Retinal pigment epithelial cell (primary cell): ENCODE measurements at regions not wholly inside any gene's neighbourhood (a gene's known extent, or its start where the extent isn't known, plus 50 kb on each side); places are given as distances from the start of the nearest gene placed in this dataset.

Source experiments
- DNase-seq: peaks from one replicate; pipeline ENCODE4 v3.0.0-alpha.2; 2010; ENCODE audit warnings: low read depth
- H3K4me3 ChIP-seq: 2 replicates; pipeline ENCODE4 v1.5.1; 2011; ENCODE audit warnings: mild to moderate bottlenecking, low read length, control low read depth, moderate library complexity
- TF ChIP-seq, protein P1 (sequence below): conservative IDR thresholded peaks from 2 replicates; pipeline ENCODE4 v1.5.1; 2011; ENCODE audit warnings: low read depth, low read length, control low read depth, inconsistent platforms

DNA sequence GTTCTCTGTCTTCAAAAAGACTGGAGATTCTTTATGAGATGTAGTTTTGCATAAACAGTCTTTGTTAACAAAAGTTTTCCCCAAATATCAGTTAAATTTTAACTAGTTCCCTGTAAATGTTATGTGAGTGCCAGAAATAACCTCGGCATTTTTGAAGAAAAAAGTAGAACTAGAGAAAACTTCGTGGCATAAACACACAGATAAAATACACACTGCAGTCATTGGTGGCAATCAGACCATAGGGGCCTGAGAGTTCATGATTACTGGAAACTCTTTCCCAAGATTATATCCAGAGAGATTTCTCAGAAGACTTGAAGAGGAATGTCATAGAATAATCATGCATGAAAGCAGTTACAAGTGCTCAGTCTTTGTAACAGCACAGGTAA lies 190.0 kb downstream of the MZT1 start:
- DNase-seq: no peak
- TF ChIP-seq, protein P1, sequence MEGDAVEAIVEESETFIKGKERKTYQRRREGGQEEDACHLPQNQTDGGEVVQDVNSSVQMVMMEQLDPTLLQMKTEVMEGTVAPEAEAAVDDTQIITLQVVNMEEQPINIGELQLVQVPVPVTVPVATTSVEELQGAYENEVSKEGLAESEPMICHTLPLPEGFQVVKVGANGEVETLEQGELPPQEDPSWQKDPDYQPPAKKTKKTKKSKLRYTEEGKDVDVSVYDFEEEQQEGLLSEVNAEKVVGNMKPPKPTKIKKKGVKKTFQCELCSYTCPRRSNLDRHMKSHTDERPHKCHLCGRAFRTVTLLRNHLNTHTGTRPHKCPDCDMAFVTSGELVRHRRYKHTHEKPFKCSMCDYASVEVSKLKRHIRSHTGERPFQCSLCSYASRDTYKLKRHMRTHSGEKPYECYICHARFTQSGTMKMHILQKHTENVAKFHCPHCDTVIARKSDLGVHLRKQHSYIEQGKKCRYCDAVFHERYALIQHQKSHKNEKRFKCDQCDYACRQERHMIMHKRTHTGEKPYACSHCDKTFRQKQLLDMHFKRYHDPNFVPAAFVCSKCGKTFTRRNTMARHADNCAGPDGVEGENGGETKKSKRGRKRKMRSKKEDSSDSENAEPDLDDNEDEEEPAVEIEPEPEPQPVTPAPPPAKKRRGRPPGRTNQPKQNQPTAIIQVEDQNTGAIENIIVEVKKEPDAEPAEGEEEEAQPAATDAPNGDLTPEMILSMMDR: no peak
- H3K4me3 ChIP-seq: no peak overlapping the region

DNA sequence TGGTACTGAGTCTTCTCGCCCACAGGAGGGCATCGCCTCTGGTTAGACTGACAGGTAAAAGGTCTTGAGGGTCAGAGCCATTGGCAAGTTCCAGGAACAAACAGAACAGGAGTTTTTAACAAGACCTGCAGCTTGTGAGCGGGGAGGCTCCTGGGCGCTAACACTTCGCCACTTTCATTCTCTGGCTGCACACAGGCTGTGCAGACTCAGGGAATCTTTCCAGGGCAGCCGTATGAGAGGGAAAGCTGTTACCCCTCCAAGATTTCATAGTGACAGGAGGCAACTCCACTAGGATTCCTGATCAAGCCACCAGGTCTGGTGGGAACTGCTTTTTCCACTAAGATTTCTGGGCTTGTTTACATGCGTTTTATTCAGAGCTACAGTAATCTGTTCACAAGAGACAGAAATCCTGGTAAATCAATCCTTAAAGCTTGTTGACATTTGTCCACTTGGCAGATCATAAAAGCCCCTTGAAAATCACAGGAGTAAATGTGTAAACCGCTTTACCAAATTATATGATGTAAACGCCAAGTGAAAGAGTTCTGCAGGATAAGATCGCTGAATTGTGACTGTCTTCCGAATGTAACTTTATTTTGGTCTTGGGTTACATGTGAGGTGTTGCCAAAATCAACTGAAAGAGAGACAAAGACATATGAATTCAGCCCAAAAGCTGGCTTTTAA lies 190.6 kb downstream of the MZT1 start:
- TF ChIP-seq, protein P1: no peak
- DNase-seq: no peak
- H3K4me3 ChIP-seq: no peak overlapping the region

DNA sequence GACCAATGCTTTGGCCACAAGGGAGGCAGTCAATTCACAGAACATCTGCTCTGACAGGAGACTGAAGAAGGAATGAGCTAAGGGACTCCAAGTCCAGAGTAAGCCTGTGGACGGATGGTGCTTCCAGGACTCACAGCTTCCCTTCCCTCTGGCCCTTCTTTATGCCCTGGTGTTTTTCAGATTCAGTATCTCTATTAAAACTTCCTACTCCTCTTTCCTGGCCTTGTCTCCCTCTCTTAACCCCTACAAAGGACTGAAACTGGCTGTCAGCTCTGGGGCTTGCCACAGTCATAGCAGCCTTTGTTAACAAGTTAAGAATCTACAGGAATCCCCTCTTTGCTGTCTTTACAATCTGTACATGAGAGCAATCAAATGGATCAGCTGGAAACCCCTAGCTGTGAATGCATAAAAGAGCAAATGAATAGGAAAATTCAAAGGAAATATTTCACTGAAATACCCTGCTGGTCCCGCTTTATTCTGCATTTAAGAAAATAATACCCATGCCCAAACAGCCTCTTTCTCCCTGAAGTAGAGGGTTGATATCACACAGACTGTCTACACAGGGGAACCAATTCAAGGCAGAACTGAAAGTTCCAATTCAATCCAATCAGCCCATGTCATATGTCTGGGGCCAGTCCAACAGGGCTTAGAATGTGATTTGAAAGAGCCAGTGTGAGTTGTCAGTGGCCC lies 192.3 kb downstream of the MZT1 start:
- no peak for DNase-seq
- TF ChIP-seq, protein P1: no peak
- H3K4me3 ChIP-seq: no peak overlapping the region

DNA sequence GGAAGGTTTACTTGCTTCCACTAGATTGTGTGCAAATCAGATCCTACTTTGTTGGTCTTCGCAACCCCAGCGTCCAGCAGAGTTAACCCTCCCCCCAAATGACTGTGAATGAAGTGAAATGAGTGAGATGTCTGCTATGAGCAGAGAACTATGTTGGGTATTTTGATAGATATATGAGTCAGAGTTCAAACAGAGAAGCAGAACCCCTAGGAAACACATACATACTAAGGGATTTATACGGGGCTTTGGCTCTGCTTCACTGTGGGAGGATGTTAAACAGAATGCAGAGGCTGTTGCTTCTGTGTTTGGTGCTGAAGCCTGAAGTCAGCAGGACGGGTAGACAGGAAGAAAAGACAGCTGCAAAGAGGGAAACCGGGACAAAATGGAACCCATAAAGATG lies 197.0 kb downstream of the MZT1 start:
- DNase-seq: peak; percentile 40
- no peak overlapping the region for H3K4me3 ChIP-seq
- TF ChIP-seq, protein P1: no peak

DNA sequence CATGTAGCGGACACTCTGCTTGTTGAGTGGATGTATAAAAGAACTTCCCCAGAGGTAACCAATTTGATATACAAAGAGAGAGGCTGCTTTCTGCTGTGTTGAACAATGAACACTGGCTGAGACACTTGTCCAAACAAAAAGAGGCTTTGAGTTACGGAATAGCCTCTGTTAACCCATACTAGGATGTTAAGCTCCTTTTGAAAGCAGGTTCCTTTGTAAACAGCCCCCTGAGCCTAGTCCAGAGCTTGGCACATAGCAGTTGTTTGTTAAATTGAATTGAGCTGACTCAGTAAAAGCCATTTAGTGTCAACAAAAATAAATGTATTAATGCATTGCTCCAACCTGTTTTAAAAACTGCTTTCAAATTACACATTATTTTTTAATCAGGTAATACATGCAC lies 200.1 kb downstream of the MZT1 start:
- DNase-seq: no peak
- TF ChIP-seq, protein P1: no peak
- H3K4me3 ChIP-seq: no peak overlapping the region

DNA sequence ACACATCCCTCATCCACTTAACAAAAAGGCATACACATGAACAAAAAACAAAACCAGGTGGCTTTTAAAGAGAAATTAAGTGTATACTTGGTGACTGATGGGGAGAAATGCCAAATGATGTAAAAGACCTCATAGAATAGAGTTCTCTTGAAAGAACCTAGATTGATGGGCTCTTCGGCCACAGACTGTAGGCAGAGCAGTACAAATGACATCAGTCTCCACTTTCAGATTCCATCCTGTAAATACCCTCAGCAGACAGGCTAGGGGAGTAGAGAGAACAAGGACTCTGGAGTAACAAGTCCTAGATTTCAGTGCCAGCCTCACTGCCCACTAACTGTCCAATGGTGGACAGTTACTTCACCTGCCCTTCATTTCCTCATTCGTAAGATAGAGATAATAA lies 203.8 kb downstream of the MZT1 start:
- H3K4me3 ChIP-seq: no peak overlapping the region
- DNase-seq: no peak
- TF ChIP-seq, protein P1: no peak

DNA sequence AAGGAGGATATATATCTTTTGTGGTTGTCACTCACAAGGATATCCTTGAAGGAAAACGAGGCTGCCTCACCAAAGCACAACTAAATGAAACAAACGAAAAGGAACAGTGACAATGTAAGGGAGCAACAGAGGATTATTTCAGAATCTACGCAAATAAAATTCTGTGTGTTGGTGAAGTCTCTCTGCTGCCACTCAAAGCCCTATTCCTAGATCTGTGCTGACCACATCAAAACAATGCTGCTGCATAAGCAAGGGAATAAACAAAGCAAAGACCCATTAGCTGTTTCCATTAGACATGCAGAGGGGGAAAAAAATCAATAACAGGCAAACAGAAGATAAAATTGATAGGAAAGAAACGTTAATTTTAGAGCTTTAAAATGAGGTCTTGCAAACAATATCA lies 204.4 kb downstream of the MZT1 start:
- no peak overlapping the region for H3K4me3 ChIP-seq
- no peak for DNase-seq
- TF ChIP-seq, protein P1: no peak
